ENCODE measurements at regions not wholly inside any gene's neighbourhood (a gene's known extent, or its start where the extent isn't known, plus 50 kb on each side); places are given as distances from the start of the nearest gene placed in this dataset.

DNA sequence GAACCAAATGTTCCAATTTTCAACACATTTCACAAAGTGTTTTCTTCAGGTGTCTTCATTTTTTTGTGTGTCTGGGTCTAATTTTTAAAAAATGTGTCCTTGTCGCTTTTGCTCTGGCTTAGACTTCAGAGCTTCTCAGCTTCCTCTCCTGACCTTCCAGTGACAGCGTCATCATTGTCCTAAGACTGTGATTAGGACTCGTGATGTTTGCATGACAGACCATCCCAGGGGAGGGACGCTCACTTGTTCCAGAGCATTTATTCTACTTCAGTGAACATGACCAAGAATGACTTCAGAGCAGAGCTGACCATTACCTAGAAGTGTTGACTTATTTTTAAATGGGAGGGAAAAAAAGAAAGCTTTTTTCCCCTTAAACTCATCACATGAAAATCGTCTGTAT is 591.9 kb downstream of the IRS1 start:
- ATAC-seq (no peak), DNase-seq (no peak)
- Histone ChIP-seq H3K4me3 (no peak overlapping the region), H3K4me1 (peaks cover 11% of the 10 kb centered on the region), H3K27me3 (ENCODE audit: low read depth) (no peaks in the 10 kb centered on the region), H3K9me3 (no peaks in the 10 kb centered on the region), H3K27ac (no peak overlapping the region), H3K36me3 (no peaks in the 10 kb centered on the region)
- TF ChIP-seq, protein P1, sequence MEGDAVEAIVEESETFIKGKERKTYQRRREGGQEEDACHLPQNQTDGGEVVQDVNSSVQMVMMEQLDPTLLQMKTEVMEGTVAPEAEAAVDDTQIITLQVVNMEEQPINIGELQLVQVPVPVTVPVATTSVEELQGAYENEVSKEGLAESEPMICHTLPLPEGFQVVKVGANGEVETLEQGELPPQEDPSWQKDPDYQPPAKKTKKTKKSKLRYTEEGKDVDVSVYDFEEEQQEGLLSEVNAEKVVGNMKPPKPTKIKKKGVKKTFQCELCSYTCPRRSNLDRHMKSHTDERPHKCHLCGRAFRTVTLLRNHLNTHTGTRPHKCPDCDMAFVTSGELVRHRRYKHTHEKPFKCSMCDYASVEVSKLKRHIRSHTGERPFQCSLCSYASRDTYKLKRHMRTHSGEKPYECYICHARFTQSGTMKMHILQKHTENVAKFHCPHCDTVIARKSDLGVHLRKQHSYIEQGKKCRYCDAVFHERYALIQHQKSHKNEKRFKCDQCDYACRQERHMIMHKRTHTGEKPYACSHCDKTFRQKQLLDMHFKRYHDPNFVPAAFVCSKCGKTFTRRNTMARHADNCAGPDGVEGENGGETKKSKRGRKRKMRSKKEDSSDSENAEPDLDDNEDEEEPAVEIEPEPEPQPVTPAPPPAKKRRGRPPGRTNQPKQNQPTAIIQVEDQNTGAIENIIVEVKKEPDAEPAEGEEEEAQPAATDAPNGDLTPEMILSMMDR (IDR thresholded peaks at IDR 0.05), result no peak
- intact Hi-C loops (cut with DNase I), result no loop called here

DNA sequence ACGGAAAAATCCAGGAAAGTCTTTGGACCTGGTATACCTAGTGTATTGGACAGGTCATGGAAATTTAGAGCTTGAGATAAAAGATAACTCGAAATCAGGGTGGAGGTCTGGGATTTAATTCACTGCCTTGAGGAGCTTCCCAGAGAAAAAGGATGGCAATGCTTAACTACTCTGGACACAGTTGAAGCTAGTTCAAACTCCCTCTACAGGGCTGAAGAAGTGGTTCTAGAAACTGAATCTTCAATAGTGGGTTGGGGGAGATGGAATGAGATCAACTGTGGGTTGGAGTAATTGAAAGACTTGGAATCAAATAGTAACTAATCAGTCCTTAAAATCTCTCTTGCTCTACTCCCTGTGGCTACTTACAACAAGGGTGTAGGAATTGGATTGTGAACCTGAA is 600.1 kb downstream of the IRS1 start:
- Histone ChIP-seq H3K27ac (no peak overlapping the region), H3K9me3 (no peaks in the 10 kb centered on the region), H3K4me1 (no peaks in the 10 kb centered on the region), H3K27me3 (ENCODE audit: low read depth) (no peaks in the 10 kb centered on the region), H3K4me3 (no peak overlapping the region), H3K36me3 (no peaks in the 10 kb centered on the region)
- ATAC-seq, result no peak
- TF ChIP-seq, protein P1 (IDR thresholded peaks at IDR 0.05), result no peak
- intact Hi-C loops (cut with DNase I), result no loop called here
- no peak for DNase-seq

DNA sequence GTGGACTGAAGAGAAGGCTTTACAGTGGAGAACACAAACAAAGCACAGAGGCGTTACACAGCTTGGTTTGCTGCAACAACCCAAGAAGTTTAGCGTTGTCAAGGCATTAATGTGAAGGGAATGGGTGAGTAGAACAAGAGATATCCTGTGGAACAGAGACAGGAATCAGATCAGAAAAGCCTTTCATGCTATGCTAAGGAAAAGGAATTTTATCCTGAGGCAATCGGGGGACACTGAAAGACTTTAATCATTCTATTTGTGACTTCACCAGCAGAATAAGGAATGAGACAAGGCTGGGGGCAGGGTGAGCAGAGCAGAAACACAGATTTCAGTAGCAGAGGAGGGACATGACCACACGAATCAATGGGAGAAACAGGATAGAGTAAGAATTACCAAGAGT is 600.7 kb downstream of the IRS1 start:
- TF ChIP-seq, protein P1 (IDR thresholded peaks at IDR 0.05), result no peak

DNA sequence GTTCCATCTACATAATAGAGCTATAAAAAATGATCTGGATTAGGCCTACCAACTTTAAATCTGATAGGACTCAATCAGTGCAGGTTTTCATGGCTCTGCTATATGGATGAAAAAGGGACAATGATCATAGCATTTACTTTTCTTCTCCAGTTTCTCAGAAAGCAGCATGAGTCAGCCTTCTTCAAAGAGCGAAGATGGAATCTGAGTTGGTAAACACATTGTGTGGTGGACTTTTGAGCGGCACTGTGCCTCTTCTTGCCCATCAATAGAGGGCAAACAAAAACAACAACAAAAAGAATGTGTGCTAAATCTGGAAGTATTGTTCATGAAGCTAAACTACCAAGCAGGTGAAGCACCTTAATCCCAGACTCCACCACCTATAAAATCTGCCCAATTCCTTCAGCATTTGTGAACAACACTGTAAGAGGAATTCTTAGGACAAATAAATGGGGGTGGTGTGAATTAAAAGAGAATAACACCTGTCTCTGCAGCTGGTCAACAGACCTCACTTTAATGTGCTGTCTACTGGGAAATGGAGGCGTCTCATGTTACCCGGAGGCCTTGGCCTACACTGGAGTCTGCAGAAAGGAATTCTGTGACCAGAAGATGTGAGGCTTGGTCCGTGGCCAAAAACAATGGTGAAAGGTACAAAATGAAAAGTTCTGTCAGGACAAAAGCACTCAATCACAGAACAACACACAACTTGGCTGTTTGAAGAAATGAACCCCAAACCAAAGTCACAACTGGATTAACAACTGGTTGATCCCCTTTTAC is 609.0 kb downstream of the IRS1 start:
- no peaks in the 10 kb centered on the region for H3K9me3 ChIP-seq
- peaks cover 5% of the 10 kb centered on the region for H3K4me1 ChIP-seq
- no peaks in the 10 kb centered on the region for H3K27me3 ChIP-seq (ENCODE audit: low read depth)
- H3K4me3 ChIP-seq, result no peak overlapping the region
- H3K36me3 ChIP-seq, result no peaks in the 10 kb centered on the region
- ATAC-seq, result no peak
- intact Hi-C loops (cut with DNase I), result no loop called here
- no peak for DNase-seq
- TF ChIP-seq, protein P1 (IDR thresholded peaks at IDR 0.05), result no peak
- no peak overlapping the region for H3K27ac ChIP-seq

More for the DNA sequence above, 600.7 kb downstream of the IRS1 start:
- DNase-seq (no peak), ATAC-seq (no peak)
- H3K4me3 ChIP-seq, result no peak overlapping the region
- H3K27me3 ChIP-seq (ENCODE audit: low read depth), result no peaks in the 10 kb centered on the region
- no peaks in the 10 kb centered on the region for H3K4me1 ChIP-seq
- intact Hi-C loops (cut with DNase I), result no loop called here
- H3K9me3 ChIP-seq, result no peaks in the 10 kb centered on the region
- no peak overlapping the region for H3K27ac ChIP-seq
- no peaks in the 10 kb centered on the region for H3K36me3 ChIP-seq

DNA sequence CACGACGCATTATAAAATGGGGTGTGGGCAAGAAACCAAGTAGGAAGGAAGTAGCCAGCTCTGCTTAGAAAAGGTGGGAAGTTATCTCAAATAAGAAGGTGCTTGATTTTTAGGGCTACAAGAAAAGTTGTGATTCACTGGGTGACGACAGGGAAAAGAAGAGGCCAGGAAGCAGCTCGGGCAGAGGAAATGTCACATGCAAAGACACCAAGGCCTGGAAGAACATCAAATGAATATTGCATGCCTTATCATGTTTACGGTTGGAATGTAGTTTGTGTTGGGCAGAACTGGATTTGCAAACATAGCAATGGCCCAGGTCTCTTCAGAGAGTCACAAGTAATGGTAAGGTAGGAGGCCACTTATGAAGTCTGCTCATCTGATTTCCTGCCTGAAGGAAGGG is 610.6 kb downstream of the IRS1 start:
- no peak overlapping the region for H3K27ac ChIP-seq
- H3K4me1 ChIP-seq, result peaks cover 9% of the 10 kb centered on the region
- DNase-seq (no peak), ATAC-seq (no peak)
- H3K4me3 ChIP-seq, result no peak overlapping the region
- H3K27me3 ChIP-seq (ENCODE audit: low read depth), result no peaks in the 10 kb centered on the region
- intact Hi-C loops (cut with DNase I), result no loop called here
- H3K36me3 ChIP-seq, result no peaks in the 10 kb centered on the region
- TF ChIP-seq, protein P1 (IDR thresholded peaks at IDR 0.05), result no peak
- H3K9me3 ChIP-seq, result no peaks in the 10 kb centered on the region
